ENCODE measurements at regions not wholly inside any gene's neighbourhood (a gene's known extent, or its start where the extent isn't known, plus 50 kb on each side); places are given as distances from the start of the nearest gene placed in this dataset.

DNA sequence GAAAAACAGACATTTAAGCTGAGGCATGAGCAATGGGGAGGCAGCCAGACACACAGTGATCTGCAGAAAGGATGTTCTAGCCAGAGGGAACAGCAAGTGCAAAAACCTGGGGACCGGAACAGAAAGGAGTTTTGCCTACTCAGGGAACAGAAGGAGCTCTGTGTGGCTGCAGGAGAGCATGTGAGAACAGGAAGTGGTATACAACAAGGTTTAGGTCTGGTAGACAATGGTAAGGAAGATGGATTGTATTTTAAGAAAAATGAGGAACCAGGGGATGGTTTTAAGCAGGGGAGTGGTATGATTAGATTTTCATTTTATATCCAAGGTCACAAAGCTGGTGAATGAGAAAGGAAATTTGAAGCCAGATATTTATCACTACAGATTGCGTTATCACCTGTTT is 157.5 kb downstream of the UNC5CL start:
- H3K4me3 ChIP-seq = no peak overlapping the region
- H3K27me3 ChIP-seq = no peaks in the 10 kb centered on the region
- no peaks in the 10 kb centered on the region for H3K36me3 ChIP-seq
- H3K9me3 ChIP-seq = no peaks in the 10 kb centered on the region
- H3K4me1 ChIP-seq = peaks cover 4 to 11% (median 9%) of the 10 kb centered on the region in 3 donors
- WGBS, 2 donors = 73 to 81% methylated on average over 2 of the region's 2 CpGs
- H3K27ac ChIP-seq = no peak overlapping the region
- no peak for TF ChIP-seq CTCF (IDR thresholded peaks at IDR 0.05)
- intact Hi-C loops (cut with DNase I) = no loop called here
- DNase-seq (no peak), ATAC-seq (no peak), FAIRE-seq (no peak)

DNA sequence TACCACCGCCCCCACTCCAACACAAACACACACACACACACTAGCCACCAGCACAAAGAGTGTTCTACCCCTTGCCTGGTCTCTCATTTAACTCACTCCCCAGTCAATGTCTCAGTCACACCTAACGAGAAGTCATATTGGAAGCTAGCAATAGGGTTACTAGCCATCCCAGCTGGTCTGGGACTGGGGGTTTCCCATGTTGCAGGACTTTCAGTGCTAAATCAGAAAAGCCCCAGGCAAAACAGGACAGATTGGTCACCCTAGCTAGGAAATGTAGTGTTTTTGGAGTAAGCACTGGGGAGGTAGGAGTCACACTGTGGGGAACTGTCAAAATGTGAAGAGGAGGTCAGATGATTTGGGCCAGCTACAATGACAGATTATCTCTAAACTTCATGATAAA is 158.1 kb downstream of the UNC5CL start:
- DNase-seq (no peak), FAIRE-seq (no peak), ATAC-seq (no peak)
- no peak overlapping the region for H3K4me3 ChIP-seq
- intact Hi-C loops (cut with DNase I) = no loop called here
- no peaks in the 10 kb centered on the region for H3K27me3 ChIP-seq
- no peak for TF ChIP-seq CTCF (IDR thresholded peaks at IDR 0.05)
- peaks cover 4 to 11% (median 9%) of the 10 kb centered on the region in 3 donors for H3K4me1 ChIP-seq
- WGBS, 2 donors = 72 to 76% methylated on average over 2 of the region's 2 CpGs
- H3K9me3 ChIP-seq = no peaks in the 10 kb centered on the region
- H3K36me3 ChIP-seq = no peaks in the 10 kb centered on the region
- H3K27ac ChIP-seq = no peak overlapping the region

- ATAC-seq = no peak
- no peak for FAIRE-seq
- TF ChIP-seq CTCF (IDR thresholded peaks at IDR 0.05) = no peak
- Histone ChIP-seq H3K4me1 (peaks cover 4 to 11% (median 9%) of the 10 kb centered on the region in 3 donors), H3K27me3 (no peaks in the 10 kb centered on the region), H3K36me3 (no peaks in the 10 kb centered on the region), H3K9me3 (no peaks in the 10 kb centered on the region), H3K4me3 (no peak overlapping the region), H3K27ac (no peak overlapping the region)
- 94 to 99% methylated on average over 2 of the region's 2 CpGs for WGBS, 2 donors
- no peak for DNase-seq
- intact Hi-C loops (cut with DNase I) = no loop called here
Measured at GRCh38 chr6:40879169-40879568, 159.9 kb downstream of the UNC5CL start.

DNA sequence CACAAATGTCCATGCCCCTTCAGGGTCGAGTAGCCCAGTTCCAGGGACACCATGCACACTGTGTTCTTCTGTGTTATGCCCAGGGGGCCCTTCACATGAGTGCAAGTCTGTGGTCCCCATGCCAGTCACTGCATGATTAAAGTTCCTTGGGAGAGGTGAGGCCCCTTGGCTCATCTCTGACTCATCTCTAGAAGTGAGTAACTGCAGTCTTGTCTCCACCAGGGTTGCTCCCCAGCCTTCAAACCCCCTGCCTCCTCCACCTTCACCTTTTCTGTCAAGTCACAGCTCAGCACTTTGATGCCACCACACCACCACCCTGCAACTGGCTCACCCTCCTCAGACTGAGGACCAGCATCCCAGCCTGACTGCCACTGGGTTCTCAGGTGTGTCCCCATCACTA is 161.7 kb downstream of the UNC5CL start:
- H3K9me3 ChIP-seq = no peaks in the 10 kb centered on the region
- intact Hi-C loops (cut with DNase I) = no loop called here
- no peak for FAIRE-seq
- H3K27ac ChIP-seq = no peak overlapping the region
- no peak for TF ChIP-seq CTCF (IDR thresholded peaks at IDR 0.05)
- H3K36me3 ChIP-seq = no peaks in the 10 kb centered on the region
- ATAC-seq = no peak
- H3K27me3 ChIP-seq = no peaks in the 10 kb centered on the region
- H3K4me1 ChIP-seq = peaks cover 4 to 11% (median 9%) of the 10 kb centered on the region in 3 donors
- no peak overlapping the region for H3K4me3 ChIP-seq
- no peak for DNase-seq
- 57 to 84% methylated on average over 1 of the region's 1 CpG for WGBS, 2 donors

DNA sequence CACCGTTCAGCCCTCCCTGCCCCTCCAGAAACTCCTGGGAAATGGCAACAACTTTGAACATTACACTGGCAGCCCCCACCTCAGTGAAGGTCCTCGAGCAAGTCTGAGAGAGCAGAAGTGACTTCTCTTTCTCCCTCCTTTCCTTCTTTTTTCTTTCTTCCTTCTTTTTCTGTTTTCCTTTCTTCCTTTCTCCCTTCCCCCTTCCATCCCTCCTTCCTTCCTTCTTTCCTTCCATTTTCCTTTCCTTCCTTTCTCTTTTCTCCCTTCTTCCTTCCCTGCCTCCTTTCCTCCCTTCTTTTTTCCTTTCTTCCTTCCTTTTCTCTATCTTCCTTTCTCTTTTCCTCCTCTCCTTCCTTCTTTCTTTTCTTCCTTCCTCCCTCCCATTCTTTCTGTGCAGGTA is 162.7 kb downstream of the UNC5CL start:
- WGBS, 2 donors = 84 to 85% methylated on average over 2 of the region's 2 CpGs
- FAIRE-seq = no peak
- TF ChIP-seq CTCF (IDR thresholded peaks at IDR 0.05) = no peak
- ATAC-seq = no peak
- Histone ChIP-seq H3K27ac (no peak overlapping the region), H3K27me3 (no peaks in the 10 kb centered on the region), H3K4me3 (no peak overlapping the region), H3K36me3 (no peaks in the 10 kb centered on the region), H3K4me1 (peaks cover 0 to under 1% (median under 1%) of the 10 kb centered on the region in 3 donors), H3K9me3 (no peaks in the 10 kb centered on the region)
- DNase-seq = no peak
- intact Hi-C loops (cut with DNase I) = no loop called here

Data from pancreas (tissue), 10 donors.